GM12878 (cell line): ENCODE measurements at regions not wholly inside any gene's neighbourhood (a gene's known extent, or its start where the extent isn't known, plus 50 kb on each side); places are given as distances from the start of the nearest gene placed in this dataset.

Source experiments
- ATAC-seq: fragments of 200-7000 bp; cut with Tn5 transposase; 3 replicates; pipeline ENCODE4 v1.9.1; 2020; ENCODE audit warnings: mild to moderate bottlenecking, moderate library complexity
- BruUV-seq: library from RNA; stranded (reverse); fragments of 400-500 nt; replicated peaks from 2 replicates; lab custom pipeline; 2021; lab: Mats Ljungman, UMichigan
- CTCF ChIA-PET: fragments of 300-600 bp; sonication (Branson Sonifier 250); formaldehyde crosslinking; extraction: SDS; loops from one replicate; lab custom pipeline; 2021; ENCODE audit warnings: inconsistent platforms; lab: Yijun Ruan, JAX
- POLR2A ChIA-PET: fragments of 350-600 bp; formaldehyde crosslinking; extraction: SDS; loops from one replicate; lab custom pipeline; 2021; ENCODE audit warnings: inconsistent platforms; lab: Charles Lee
- RAD21 ChIA-PET: fragments of 300-600 bp; sonication (Branson Sonifier 250); formaldehyde crosslinking; loops from one replicate; lab custom pipeline; 2023; ENCODE audit warnings: antibody characterized with exemption; ENCODE audit not compliant: unreplicated experiment; lab: Charles Lee
- SMC1A ChIA-PET: fragments of 300-600 bp; sonication (Branson Sonifier 250); formaldehyde crosslinking; loops from one replicate; lab custom pipeline; 2023; ENCODE audit not compliant: unreplicated experiment, uncharacterized antibody; lab: Charles Lee
- DNase-seq: peaks from one replicate; pipeline ENCODE4 v3.0.0-alpha.2; 2011; ENCODE audit warnings: low read depth, low spot score
- FAIRE-seq: peaks from 3 replicates; lab custom pipeline; 2011; peaks lifted over from hg19 to GRCh38; lab: Jason Lieb, UNC
- H2AFZ ChIP-seq: 2 replicates; pipeline ENCODE4 v1.6.0; 2011; ENCODE audit warnings: low read depth, low read length, control low read depth; ENCODE audit not compliant: control insufficient read depth
- H3K27ac ChIP-seq: 2 replicates; pipeline ENCODE4 v1.5.1; 2011; ENCODE audit warnings: control low read depth; ENCODE audit not compliant: control insufficient read depth, insufficient read depth
- H3K27me3 ChIP-seq, 2 experiments: replicated peaks in 1 of 2; 2 replicates each; pipeline versions ENCODE4 v1.6.0 to v1.6.1; 2011; ENCODE audit warnings: low read length in 1 of 2; ENCODE audit not compliant: control insufficient read depth in 2 of 2, insufficient read depth in 2 of 2
- H3K36me3 ChIP-seq, 2 experiments: 2 replicates each; pipeline ENCODE4 v1.5.1; 2011; ENCODE audit warnings: low read length in 1 of 2; ENCODE audit not compliant: control insufficient read depth in 2 of 2, insufficient read depth in 2 of 2
- H3K4me1 ChIP-seq: 2 replicates; pipeline ENCODE4 v1.6.1; 2011; ENCODE audit warnings: mild to moderate bottlenecking, low read length, moderate library complexity, mixed read lengths; ENCODE audit not compliant: control insufficient read depth, insufficient read depth
- H3K4me2 ChIP-seq: 2 replicates; pipeline ENCODE4 v1.6.0; 2011; ENCODE audit warnings: control low read depth; ENCODE audit not compliant: control insufficient read depth, insufficient read depth
- H3K4me3 ChIP-seq: fragments of 200-600 bp; sonication (generic); 2 replicates; pipeline ENCODE4 v1.5.1; 2016
- H3K79me2 ChIP-seq: 2 replicates; pipeline ENCODE4 v1.6.0; 2011; ENCODE audit warnings: low read length; ENCODE audit not compliant: control insufficient read depth, insufficient read depth
- H3K9ac ChIP-seq: 2 replicates; pipeline ENCODE4 v1.8.0; 2011; ENCODE audit warnings: low read length, control low read depth, mixed read lengths; ENCODE audit not compliant: control insufficient read depth, insufficient read depth
- H3K9me3 ChIP-seq: replicated peaks from 3 replicates; pipeline ENCODE4 v1.5.1; 2011; ENCODE audit warnings: mild to moderate bottlenecking, low read length; ENCODE audit not compliant: control insufficient read depth, insufficient read depth
- H4K20me1 ChIP-seq: 2 replicates; pipeline ENCODE4 v1.6.0; 2011; ENCODE audit not compliant: control insufficient read depth, insufficient read depth
- BACH1 ChIP-seq: fragments of 450-650 bp; IDR thresholded peaks from 2 replicates; pipeline ENCODE4 v1.6.1; 2017; ENCODE audit warnings: mild to moderate bottlenecking, borderline replicate concordance
- BMI1 ChIP-seq: fragments of 450-650 bp; IDR thresholded peaks from 2 replicates; pipeline ENCODE4 v1.6.1; 2016; ENCODE audit warnings: mild to moderate bottlenecking, moderate library complexity, borderline replicate concordance
- ETV6 ChIP-seq, 2 experiments: fragments of 450-650 bp in 1 of 2; IDR thresholded peaks in 1 of 2; conservative IDR thresholded peaks in 1 of 2; 2 replicates each; pipeline ENCODE4 v1.6.1; 2014; ENCODE audit warnings: antibody characterized with exemption in 1 of 2, borderline replicate concordance in 1 of 2, low read depth in 1 of 2, mild to moderate bottlenecking in 1 of 2, moderate library complexity in 1 of 2
- KAT2A ChIP-seq: conservative IDR thresholded peaks from 2 replicates; pipeline ENCODE4 v1.6.1; 2011; ENCODE audit warnings: low read depth, low read length; ENCODE audit not compliant: control insufficient read depth
- NRF1 ChIP-seq: conservative IDR thresholded peaks from 2 replicates; pipeline ENCODE4 v1.6.1; 2011; ENCODE audit warnings: mild to moderate bottlenecking, low read depth, low read length, improper control_type of control experiment
- PAX8 ChIP-seq: fragments of 450-650 bp; IDR thresholded peaks from 2 replicates; pipeline ENCODE4 v1.6.1; 2017; ENCODE audit warnings: mild to moderate bottlenecking, moderate library complexity
- SMAD5 ChIP-seq: IDR thresholded peaks from 2 replicates; pipeline ENCODE4 v1.6.1; 2016; ENCODE audit warnings: antibody characterized with exemption, low read depth
- SMC3 ChIP-seq: IDR thresholded peaks from 2 replicates; pipeline ENCODE4 v1.6.1; 2011; ENCODE audit warnings: low read length, improper control_type of control experiment, borderline replicate concordance
- SPI1 ChIP-seq: IDR thresholded peaks from 2 replicates; pipeline ENCODE4 v1.6.1; 2011; ENCODE audit warnings: low read depth, mild to moderate bottlenecking, low read length, moderate library complexity, borderline replicate concordance; ENCODE audit not compliant: insufficient read depth
- SUZ12 ChIP-seq: fragments of 200-600 bp; sonication (generic); IDR thresholded peaks from one replicate; pipeline ENCODE4 v1.6.1; 2018; ENCODE audit warnings: antibody characterized with exemption, mild to moderate bottlenecking; ENCODE audit not compliant: unreplicated experiment
- ZZZ3 ChIP-seq: IDR thresholded peaks from 2 replicates; pipeline ENCODE4 v1.6.1; 2011; ENCODE audit warnings: low read depth; ENCODE audit not compliant: control insufficient read depth, insufficient read length
- WGBS: methylation state at CpG from one replicate; pipeline ENCODE4 v1.1.6; 2016; ENCODE audit warnings: low lambda C conversion rate; ENCODE audit not compliant: insufficient replicate concordance, insufficient coverage; ENCODE audit errors: missing lambda C conversion rate; 5-methylcytosine and 5-hydroxymethylcytosine counted together
- in situ Hi-C: fragments of 300-500 bp; cut with MboI; formaldehyde crosslinking; loops from 9 replicates; pipeline ENCODE4 v1.14.3; 2018; ENCODE audit warnings: mixed read lengths
- intact Hi-C: fragments of 100-400 bp; cut with micrococcal nuclease; formaldehyde crosslinking; loops from one replicate; pipeline ENCODE4 v1.14.2; 2022; ENCODE audit not compliant: unreplicated experiment
- TF ChIP-seq, protein P1 (sequence below): fragments of 450-650 bp; IDR thresholded peaks from 2 replicates; pipeline ENCODE4 v1.6.1; 2017; ENCODE audit warnings: mild to moderate bottlenecking, moderate library complexity
- TF ChIP-seq, protein P2 (sequence below): IDR thresholded peaks from 2 replicates; pipeline ENCODE4 v1.6.1; 2011; ENCODE audit warnings: low read depth, mild to moderate bottlenecking, low read length, moderate library complexity, borderline replicate concordance; ENCODE audit errors: extremely low read depth

DNA sequence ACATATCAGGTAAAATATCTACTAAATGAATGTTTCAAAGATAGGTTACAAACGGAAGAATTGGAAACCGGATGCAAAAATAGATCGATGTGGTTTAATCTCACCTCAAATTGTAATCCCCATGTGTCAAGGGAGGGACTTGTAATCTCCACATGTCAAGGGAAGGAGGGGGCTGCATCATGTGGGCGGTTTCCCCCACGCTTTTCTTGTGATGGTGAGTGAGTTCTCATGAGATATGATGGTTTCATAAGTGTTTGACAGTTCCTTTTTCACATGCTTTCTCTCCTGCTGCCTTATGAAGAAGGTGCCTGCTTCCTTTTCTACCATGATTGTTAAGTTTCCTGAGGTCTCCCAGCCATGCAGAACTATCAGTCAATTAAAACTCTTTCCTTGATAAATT, 408.7 kb upstream of the TMPRSS15 start:
- Histone ChIP-seq H3K9me3 (no peaks in the 10 kb centered on the region), H3K4me2 (no peak overlapping the region), H3K4me3 (no peak overlapping the region), H3K9ac (no peak overlapping the region), H2AFZ (no peak overlapping the region), H3K36me3 (no peaks in the 10 kb centered on the region), H3K27me3 (no peaks in the 10 kb centered on the region), H3K4me1 (no peaks in the 10 kb centered on the region), H3K27ac (no peak overlapping the region), H3K79me2 (no peaks in the 10 kb centered on the region), H4K20me1 (no peaks in the 10 kb centered on the region)
- in situ Hi-C loops, result no loop called here
- no peak for ATAC-seq
- SMC1A ChIA-PET, result no interaction called here
- POLR2A ChIA-PET, result no interaction called here
- no peak for DNase-seq
- intact Hi-C loops, result no loop called here
- no TSS peak for BruUV-seq
- no peak for TF ChIP-seq BACH1
- TF ChIP-seq ZZZ3, result no peak
- no peak for TF ChIP-seq NRF1
- no peak for TF ChIP-seq KAT2A
- TF ChIP-seq SUZ12, result no peak
- TF ChIP-seq SPI1, result no peak
- TF ChIP-seq, protein P1, sequence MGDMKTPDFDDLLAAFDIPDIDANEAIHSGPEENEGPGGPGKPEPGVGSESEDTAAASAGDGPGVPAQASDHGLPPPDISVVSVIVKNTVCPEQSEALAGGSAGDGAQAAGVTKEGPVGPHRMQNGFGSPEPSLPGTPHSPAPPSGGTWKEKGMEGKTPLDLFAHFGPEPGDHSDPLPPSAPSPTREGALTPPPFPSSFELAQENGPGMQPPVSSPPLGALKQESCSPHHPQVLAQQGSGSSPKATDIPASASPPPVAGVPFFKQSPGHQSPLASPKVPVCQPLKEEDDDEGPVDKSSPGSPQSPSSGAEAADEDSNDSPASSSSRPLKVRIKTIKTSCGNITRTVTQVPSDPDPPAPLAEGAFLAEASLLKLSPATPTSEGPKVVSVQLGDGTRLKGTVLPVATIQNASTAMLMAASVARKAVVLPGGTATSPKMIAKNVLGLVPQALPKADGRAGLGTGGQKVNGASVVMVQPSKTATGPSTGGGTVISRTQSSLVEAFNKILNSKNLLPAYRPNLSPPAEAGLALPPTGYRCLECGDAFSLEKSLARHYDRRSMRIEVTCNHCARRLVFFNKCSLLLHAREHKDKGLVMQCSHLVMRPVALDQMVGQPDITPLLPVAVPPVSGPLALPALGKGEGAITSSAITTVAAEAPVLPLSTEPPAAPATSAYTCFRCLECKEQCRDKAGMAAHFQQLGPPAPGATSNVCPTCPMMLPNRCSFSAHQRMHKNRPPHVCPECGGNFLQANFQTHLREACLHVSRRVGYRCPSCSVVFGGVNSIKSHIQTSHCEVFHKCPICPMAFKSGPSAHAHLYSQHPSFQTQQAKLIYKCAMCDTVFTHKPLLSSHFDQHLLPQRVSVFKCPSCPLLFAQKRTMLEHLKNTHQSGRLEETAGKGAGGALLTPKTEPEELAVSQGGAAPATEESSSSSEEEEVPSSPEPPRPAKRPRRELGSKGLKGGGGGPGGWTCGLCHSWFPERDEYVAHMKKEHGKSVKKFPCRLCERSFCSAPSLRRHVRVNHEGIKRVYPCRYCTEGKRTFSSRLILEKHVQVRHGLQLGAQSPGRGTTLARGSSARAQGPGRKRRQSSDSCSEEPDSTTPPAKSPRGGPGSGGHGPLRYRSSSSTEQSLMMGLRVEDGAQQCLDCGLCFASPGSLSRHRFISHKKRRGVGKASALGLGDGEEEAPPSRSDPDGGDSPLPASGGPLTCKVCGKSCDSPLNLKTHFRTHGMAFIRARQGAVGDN, result no peak
- TF ChIP-seq PAX8, result no peak
- TF ChIP-seq SMC3, result no peak
- TF ChIP-seq, protein P2, sequence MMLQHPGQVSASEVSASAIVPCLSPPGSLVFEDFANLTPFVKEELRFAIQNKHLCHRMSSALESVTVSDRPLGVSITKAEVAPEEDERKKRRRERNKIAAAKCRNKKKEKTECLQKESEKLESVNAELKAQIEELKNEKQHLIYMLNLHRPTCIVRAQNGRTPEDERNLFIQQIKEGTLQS, result no peak
- no peak for TF ChIP-seq SMAD5
- no peak for TF ChIP-seq ETV6 (conservative IDR thresholded peaks at IDR 0.05 in 1 of 2, IDR thresholded peaks at IDR 0.05 in 1 of 2; ENCODE audit: borderline replicate concordance in 1 of 2, low read depth in 1 of 2)
- TF ChIP-seq BMI1, result no peak
- RAD21 ChIA-PET, result no interaction called here
- CTCF ChIA-PET, result no interaction called here
- FAIRE-seq, result no peak
- 14% methylated on average over 5 of the region's 5 CpGs for WGBS
